Activated CD8-positive, alpha-beta T cell treated with anti-CD3 and anti-CD28 coated beads for 36 hours (primary cell): ENCODE measurements at regions not wholly inside any gene's neighbourhood (a gene's known extent, or its start where the extent isn't known, plus 50 kb on each side); places are given as distances from the start of the nearest gene placed in this dataset.

Experiments
- ATAC-seq: fragments of 200-7000 bp; cut with Tn5 transposase; one replicate; pipeline ENCODE4 v1.10.0; 2021; ENCODE audit warnings: mild to moderate bottlenecking, moderate library complexity
- CTCF ChIA-PET: fragments of 350-600 bp; sonication (Branson Sonifier 250); formaldehyde crosslinking; loops from one replicate; lab custom pipeline; 2021; ENCODE audit warnings: antibody characterized with exemption; lab: Charles Lee
- POLR2A ChIA-PET: fragments of 350-600 bp; sonication (Branson Sonifier 250); formaldehyde crosslinking; loops from one replicate; lab custom pipeline; 2021; ENCODE audit warnings: antibody characterized with exemption; lab: Charles Lee
- DNase-seq: peaks from one replicate; pipeline ENCODE4 v3.0.0-alpha.2; 2020
- H3K27ac Mint-ChIP-seq: one replicate; pipeline ENCODE4 v1.8.0; 2021; ENCODE audit warnings: mild to moderate bottlenecking, mixed read lengths
- H3K27me3 Mint-ChIP-seq: one replicate; pipeline ENCODE4 v1.8.0; 2021; ENCODE audit warnings: mixed read lengths
- H3K36me3 Mint-ChIP-seq: one replicate; pipeline ENCODE4 v1.8.0; 2021; ENCODE audit warnings: low read depth, mixed read lengths
- H3K4me1 Mint-ChIP-seq: one replicate; pipeline ENCODE4 v1.8.0; 2021; ENCODE audit warnings: low read depth, mixed read lengths
- H3K4me3 Mint-ChIP-seq: one replicate; pipeline ENCODE4 v1.8.0; 2021; ENCODE audit warnings: mild to moderate bottlenecking, moderate library complexity, mixed read lengths
- H3K9me3 Mint-ChIP-seq: one replicate; pipeline ENCODE4 v1.8.0; 2021; ENCODE audit warnings: mixed read lengths
- intact Hi-C: fragments of 100-400 bp; cut with micrococcal nuclease; formaldehyde crosslinking; loops from one replicate; pipeline ENCODE4 v1.10.0; 2022
- TF ChIP-seq, protein P1 (sequence below): fragments of 200-600 bp; IDR thresholded peaks from one replicate; pipeline ENCODE4 v1.8.0; 2022; ENCODE audit warnings: antibody characterized with exemption, mild to moderate bottlenecking

DNA sequence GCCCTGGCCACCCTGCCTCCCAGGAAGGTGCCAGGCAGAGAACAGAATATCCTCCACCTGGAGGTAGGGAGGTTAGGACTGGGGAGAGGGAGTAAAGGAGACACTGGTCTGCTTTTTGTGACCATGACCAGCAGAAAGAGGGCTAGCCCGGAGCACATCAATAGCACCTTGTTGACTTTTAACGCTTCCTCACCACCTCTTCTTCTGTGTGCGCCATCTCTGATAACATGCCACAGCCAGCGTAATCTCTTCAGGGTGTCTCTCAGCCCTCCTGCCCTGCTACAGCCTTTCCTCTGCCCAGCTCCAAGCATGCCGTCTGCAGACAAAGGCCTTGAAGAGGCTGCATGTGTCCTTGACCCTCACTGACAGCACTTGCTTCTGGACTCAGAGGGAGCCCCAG lies 50.9 kb upstream of the GJA5 start:
- H3K9me3 Mint-ChIP-seq, result no peaks in the 10 kb centered on the region
- H3K36me3 Mint-ChIP-seq, result no peaks in the 10 kb centered on the region
- peaks cover 3% of the 10 kb centered on the region for H3K27me3 Mint-ChIP-seq
- no peak overlapping the region for H3K4me3 Mint-ChIP-seq
- TF ChIP-seq, protein P1, sequence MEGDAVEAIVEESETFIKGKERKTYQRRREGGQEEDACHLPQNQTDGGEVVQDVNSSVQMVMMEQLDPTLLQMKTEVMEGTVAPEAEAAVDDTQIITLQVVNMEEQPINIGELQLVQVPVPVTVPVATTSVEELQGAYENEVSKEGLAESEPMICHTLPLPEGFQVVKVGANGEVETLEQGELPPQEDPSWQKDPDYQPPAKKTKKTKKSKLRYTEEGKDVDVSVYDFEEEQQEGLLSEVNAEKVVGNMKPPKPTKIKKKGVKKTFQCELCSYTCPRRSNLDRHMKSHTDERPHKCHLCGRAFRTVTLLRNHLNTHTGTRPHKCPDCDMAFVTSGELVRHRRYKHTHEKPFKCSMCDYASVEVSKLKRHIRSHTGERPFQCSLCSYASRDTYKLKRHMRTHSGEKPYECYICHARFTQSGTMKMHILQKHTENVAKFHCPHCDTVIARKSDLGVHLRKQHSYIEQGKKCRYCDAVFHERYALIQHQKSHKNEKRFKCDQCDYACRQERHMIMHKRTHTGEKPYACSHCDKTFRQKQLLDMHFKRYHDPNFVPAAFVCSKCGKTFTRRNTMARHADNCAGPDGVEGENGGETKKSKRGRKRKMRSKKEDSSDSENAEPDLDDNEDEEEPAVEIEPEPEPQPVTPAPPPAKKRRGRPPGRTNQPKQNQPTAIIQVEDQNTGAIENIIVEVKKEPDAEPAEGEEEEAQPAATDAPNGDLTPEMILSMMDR, result no peak
- CTCF ChIA-PET, result no interaction called here
- DNase-seq, result no peak
- no peak for ATAC-seq
- intact Hi-C loops, result no loop called here
- POLR2A ChIA-PET, result no interaction called here
- H3K27ac Mint-ChIP-seq, result no peak overlapping the region
- H3K4me1 Mint-ChIP-seq, result no peaks in the 10 kb centered on the region

GRCh38 chr1:147811751-147812150 lies 51.3 kb upstream of the GJA5 start:
- peaks cover 4% of the 10 kb centered on the region for H3K27me3 Mint-ChIP-seq
- ATAC-seq (no peak), DNase-seq (no peak)
- CTCF ChIA-PET, result interaction anchor here (1.2 to 1.8 kb wide), 2 partner anchors 14 to 81 kb away, joined by 3 to 7 read pairs; no protein-coding TSS in a partner anchor
- no peaks in the 10 kb centered on the region for H3K36me3 Mint-ChIP-seq
- POLR2A ChIA-PET, result no interaction called here
- TF ChIP-seq, protein P1, result no peak
- no peaks in the 10 kb centered on the region for H3K4me1 Mint-ChIP-seq
- H3K4me3 Mint-ChIP-seq, result no peak overlapping the region
- H3K27ac Mint-ChIP-seq, result no peak overlapping the region
- intact Hi-C loops, result no loop called here
- no peaks in the 10 kb centered on the region for H3K9me3 Mint-ChIP-seq

GRCh38 chr1:147812799-147813198 lies 52.4 kb upstream of the GJA5 start:
- DNase-seq (no peak), ATAC-seq (no peak)
- Mint-ChIP-seq H3K9me3 (no peaks in the 10 kb centered on the region), H3K4me3 (no peak overlapping the region), H3K36me3 (no peaks in the 10 kb centered on the region), H3K27ac (no peak overlapping the region), H3K27me3 (peaks cover 4% of the 10 kb centered on the region), H3K4me1 (no peaks in the 10 kb centered on the region)
- POLR2A ChIA-PET, result no interaction called here
- TF ChIP-seq, protein P1, result no peak
- CTCF ChIA-PET, result interaction anchor here (1.2 to 1.8 kb wide), 2 partner anchors 13 to 80 kb away, joined by 3 to 7 read pairs; no protein-coding TSS in a partner anchor
- intact Hi-C loops, result no loop called here

DNA sequence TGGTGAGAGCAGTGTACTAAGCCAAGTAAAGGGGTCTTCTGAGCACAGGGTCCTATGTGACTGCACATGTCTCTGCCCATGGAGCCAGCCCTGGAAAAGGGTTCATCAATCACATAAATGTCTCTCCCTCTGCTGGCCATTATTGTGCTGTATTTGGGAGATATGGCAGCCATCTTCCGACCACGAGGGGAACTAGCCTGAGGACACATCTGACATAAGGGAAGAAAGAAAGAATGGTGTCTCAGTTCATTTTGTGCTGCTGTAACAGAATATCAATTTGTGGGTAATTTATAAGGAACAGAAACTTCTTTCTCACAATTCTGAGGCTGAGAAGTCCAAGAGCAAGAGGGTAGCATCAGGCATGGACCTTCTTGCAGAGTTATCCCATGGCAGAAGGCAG lies 55.1 kb upstream of the GJA5 start:
- no peak for DNase-seq
- peaks cover 4% of the 10 kb centered on the region for H3K27me3 Mint-ChIP-seq
- CTCF ChIA-PET, result no interaction called here

DNA sequence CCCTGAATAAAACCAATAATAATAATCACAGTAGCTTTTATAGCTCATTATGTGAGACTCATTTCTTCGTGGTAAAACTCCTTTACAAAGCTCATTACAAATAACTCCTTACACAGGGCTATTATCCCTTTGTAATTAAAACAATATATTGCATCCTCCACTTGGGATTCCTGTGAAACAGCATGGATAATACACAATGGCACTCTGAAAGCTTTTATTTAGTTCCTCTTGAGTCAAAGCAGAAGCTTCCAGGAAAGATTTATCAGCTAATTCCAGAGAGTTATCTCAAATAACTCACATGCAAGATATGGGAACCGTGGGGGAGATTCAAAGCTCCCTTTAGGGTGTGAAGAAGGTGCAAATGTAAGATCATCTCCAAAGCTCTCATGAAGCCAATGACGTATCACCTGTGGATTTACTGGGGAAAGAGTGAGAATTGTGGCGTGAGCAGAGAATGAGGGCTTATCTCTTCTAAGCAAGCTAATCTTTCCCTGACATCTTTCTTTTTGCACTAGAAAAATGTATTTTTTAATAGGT lies 60.4 kb upstream of the GJA5 start:
- DNase-seq (no peak), ATAC-seq (no peak)
- Mint-ChIP-seq H3K4me3 (no peak overlapping the region), H3K27ac (no peak overlapping the region), H3K36me3 (no peaks in the 10 kb centered on the region), H3K4me1 (no peaks in the 10 kb centered on the region), H3K9me3 (no peaks in the 10 kb centered on the region), H3K27me3 (peaks cover 4% of the 10 kb centered on the region)
- intact Hi-C loops, result no loop called here
- ChIA-PET CTCF (interaction anchor here (1.2 to 1.6 kb wide), 2 partner anchors 11 kb away, joined by 3 to 5 read pairs; no protein-coding TSS in a partner anchor), POLR2A (no interaction called here)
- TF ChIP-seq, protein P1, result no peak

More for the DNA sequence above, 55.1 kb upstream of the GJA5 start:
- intact Hi-C loops, result no loop called here
- Mint-ChIP-seq H3K27ac (no peak overlapping the region), H3K36me3 (no peaks in the 10 kb centered on the region), H3K9me3 (no peaks in the 10 kb centered on the region), H3K4me1 (no peaks in the 10 kb centered on the region), H3K4me3 (no peak overlapping the region)
- POLR2A ChIA-PET, result no interaction called here
- no peak for ATAC-seq
- TF ChIP-seq, protein P1, result no peak
